ENCODE measurements at regions not wholly inside any gene's neighbourhood (a gene's known extent, or its start where the extent isn't known, plus 50 kb on each side); places are given as distances from the start of the nearest gene placed in this dataset.
A peak's percentile ranks its signal among the peaks of the same experiment; 100 is the strongest.

GRCh38 chr18:46312221-46312620, 208.0 kb downstream of the HAUS1 start:
- no peak overlapping the region for H2AFZ ChIP-seq (replicated peaks)
- H3K9ac ChIP-seq = no peak overlapping the region
- no peak overlapping the region for H3K4me2 ChIP-seq
- Mint-ChIP-seq H3K4me1 (peaks cover 12% of the 10 kb centered on the region), H3K27ac (no peak overlapping the region), H3K36me3 (peaks cover 2% of the 10 kb centered on the region), H3K4me3 (no peak overlapping the region), H3K9me3 (no peaks in the 10 kb centered on the region), H3K27me3 (ENCODE audit: insufficient read depth, low read depth) (no peaks in the 10 kb centered on the region)
- DNase-seq (ENCODE audit: low spot score) = no peak
- no peaks in the 10 kb centered on the region for H3K79me2 ChIP-seq (ENCODE audit: low read depth)
- H3K27me3 ChIP-seq = no peaks in the 10 kb centered on the region
- no peaks in the 10 kb centered on the region for H3K9me3 ChIP-seq (ENCODE audit: low read depth)
- H3K27ac ChIP-seq = no peak overlapping the region
- H3F3A ChIP-seq (ENCODE audit: low read depth) = no peaks in the 10 kb centered on the region
- no peaks in the 10 kb centered on the region for H3K36me3 ChIP-seq
- H3K4me1 ChIP-seq = peaks cover 3% of the 10 kb centered on the region
- H4K20me1 ChIP-seq (ENCODE audit: low read depth) = no peaks in the 10 kb centered on the region
- H3K4me3 ChIP-seq = no peak overlapping the region
- no peak for TF ChIP-seq CTCF (IDR thresholded peaks at IDR 0.05)

DNA sequence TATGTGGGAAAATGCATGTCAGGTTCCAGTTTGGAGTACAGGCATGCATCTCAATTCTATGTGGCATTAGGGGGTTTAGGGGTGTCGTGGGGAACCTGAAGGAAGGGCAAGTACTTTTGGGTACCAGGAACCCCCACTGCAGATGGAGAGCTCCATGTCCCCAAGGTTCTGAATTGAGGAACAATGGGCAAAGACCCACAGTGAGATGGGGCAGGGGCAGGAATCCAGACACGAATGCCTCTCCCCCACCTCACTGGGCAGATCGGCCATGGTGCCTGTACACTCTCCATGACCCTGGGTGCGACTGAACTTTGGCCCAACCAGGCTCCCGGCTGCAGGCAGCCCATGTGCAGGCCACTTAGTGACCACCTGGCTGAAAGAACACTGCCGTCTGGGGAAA, 209.3 kb downstream of the HAUS1 start:
- no peak overlapping the region for H2AFZ ChIP-seq (replicated peaks)
- no peaks in the 10 kb centered on the region for H3K36me3 ChIP-seq
- H3F3A ChIP-seq (ENCODE audit: low read depth) = no peaks in the 10 kb centered on the region
- no peak overlapping the region for H3K4me3 ChIP-seq
- H4K20me1 ChIP-seq (ENCODE audit: low read depth) = no peaks in the 10 kb centered on the region
- TF ChIP-seq EZH2phosphoT487 (IDR thresholded peaks at IDR 0.05) (no peak), CTCF (IDR thresholded peaks at IDR 0.05) (no peak)
- H3K9me3 ChIP-seq (ENCODE audit: low read depth) = no peaks in the 10 kb centered on the region
- peak overlapping the region; percentile 34 for H3K27ac Mint-ChIP-seq
- no peak overlapping the region for H3K4me2 ChIP-seq
- H3K4me1 ChIP-seq = peaks cover 3% of the 10 kb centered on the region
- no peaks in the 10 kb centered on the region for H3K9me3 Mint-ChIP-seq
- H3K27ac ChIP-seq = no peak overlapping the region
- DNase-seq (ENCODE audit: low spot score) = no peak
- no peaks in the 10 kb centered on the region for H3K27me3 ChIP-seq
- H3K4me1 Mint-ChIP-seq = peaks cover 12% of the 10 kb centered on the region
- H3K79me2 ChIP-seq (ENCODE audit: low read depth) = no peaks in the 10 kb centered on the region
- H3K4me3 Mint-ChIP-seq = no peak overlapping the region
- no peaks in the 10 kb centered on the region for H3K27me3 Mint-ChIP-seq (ENCODE audit: insufficient read depth, low read depth)
- no peak overlapping the region for H3K9ac ChIP-seq
- peaks cover 2% of the 10 kb centered on the region for H3K36me3 Mint-ChIP-seq

DNA sequence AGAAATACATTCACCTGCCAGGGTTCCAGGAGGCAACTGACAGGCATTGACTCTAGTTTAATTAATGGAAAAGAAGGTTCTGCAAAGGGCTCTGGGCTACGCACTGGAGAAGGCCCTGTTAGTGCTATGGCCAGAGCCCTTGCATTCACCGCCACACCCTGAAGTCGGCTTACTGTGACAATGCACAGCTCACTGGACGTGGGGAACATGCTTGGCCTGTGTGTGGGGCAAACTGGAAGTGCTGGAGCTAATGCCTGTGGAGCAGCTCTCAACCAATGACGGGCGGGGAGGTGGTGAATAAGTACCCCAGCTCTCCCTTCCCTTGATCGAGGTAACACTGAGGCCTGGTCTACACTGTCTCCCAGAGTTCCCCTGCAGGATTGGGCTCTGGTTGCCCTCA, 209.8 kb downstream of the HAUS1 start:
- Mint-ChIP-seq H3K4me1 (peaks cover 12% of the 10 kb centered on the region), H3K4me3 (no peak overlapping the region), H3K36me3 (peaks cover 2% of the 10 kb centered on the region), H3K27me3 (ENCODE audit: insufficient read depth, low read depth) (no peaks in the 10 kb centered on the region), H3K9me3 (no peaks in the 10 kb centered on the region), H3K27ac (no peak overlapping the region)
- Histone ChIP-seq H3K36me3 (no peaks in the 10 kb centered on the region), H3K79me2 (ENCODE audit: low read depth) (no peaks in the 10 kb centered on the region), H3F3A (ENCODE audit: low read depth) (no peaks in the 10 kb centered on the region), H2AFZ (replicated peaks) (no peak overlapping the region), H3K4me3 (no peak overlapping the region), H3K9ac (no peak overlapping the region), H4K20me1 (ENCODE audit: low read depth) (no peaks in the 10 kb centered on the region), H3K4me1 (peaks cover 3% of the 10 kb centered on the region), H3K9me3 (ENCODE audit: low read depth) (no peaks in the 10 kb centered on the region), H3K27me3 (no peaks in the 10 kb centered on the region), H3K27ac (no peak overlapping the region), H3K4me2 (no peak overlapping the region)
- DNase-seq (ENCODE audit: low spot score) = no peak
- no peak for TF ChIP-seq CTCF (IDR thresholded peaks at IDR 0.05)
- TF ChIP-seq EZH2 (IDR thresholded peaks at IDR 0.05) = no peak
- no peak for TF ChIP-seq EZH2phosphoT487 (IDR thresholded peaks at IDR 0.05)

DNA sequence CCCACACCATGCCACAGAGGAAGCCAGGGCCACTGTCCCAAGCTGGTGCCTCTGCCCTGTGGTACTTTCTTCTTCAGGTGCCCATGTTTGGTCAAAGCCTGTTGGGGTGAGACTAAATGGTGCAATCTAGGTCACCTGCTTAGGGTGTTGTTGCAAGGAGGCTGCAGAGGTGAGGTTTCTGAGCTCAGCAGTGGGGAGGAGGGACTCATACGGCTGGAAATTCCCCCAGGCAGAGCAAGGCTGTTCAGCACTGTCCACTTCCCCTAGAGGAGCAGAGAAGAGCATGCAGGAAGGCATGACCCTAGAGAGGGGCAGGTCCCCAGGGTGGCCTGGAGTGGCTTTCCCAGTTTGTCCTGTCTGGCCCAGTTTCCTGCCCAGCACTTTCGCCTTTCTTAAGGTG, 211.0 kb downstream of the HAUS1 start:
- H2AFZ ChIP-seq (replicated peaks) = no peak overlapping the region
- H3K4me3 Mint-ChIP-seq = no peak overlapping the region
- peaks cover 2% of the 10 kb centered on the region for H3K36me3 Mint-ChIP-seq

More for the DNA sequence above, 211.0 kb downstream of the HAUS1 start:
- H4K20me1 ChIP-seq (ENCODE audit: low read depth) = no peaks in the 10 kb centered on the region
- no peaks in the 10 kb centered on the region for H3K9me3 ChIP-seq (ENCODE audit: low read depth)
- H3F3A ChIP-seq (ENCODE audit: low read depth) = no peaks in the 10 kb centered on the region
- Mint-ChIP-seq H3K9me3 (no peaks in the 10 kb centered on the region), H3K27ac (no peak overlapping the region), H3K4me1 (peaks cover 12% of the 10 kb centered on the region), H3K27me3 (ENCODE audit: insufficient read depth, low read depth) (peaks cover 6% of the 10 kb centered on the region)
- no peak for DNase-seq (ENCODE audit: low spot score)
- no peaks in the 10 kb centered on the region for H3K27me3 ChIP-seq
- no peaks in the 10 kb centered on the region for H3K79me2 ChIP-seq (ENCODE audit: low read depth)
- no peak for TF ChIP-seq CTCF (IDR thresholded peaks at IDR 0.05)
- no peak for TF ChIP-seq EZH2phosphoT487 (IDR thresholded peaks at IDR 0.05)
- TF ChIP-seq EZH2 (IDR thresholded peaks at IDR 0.05) = no peak
- H3K4me1 ChIP-seq = peaks cover 3% of the 10 kb centered on the region
- H3K4me3 ChIP-seq = no peak overlapping the region
- H3K36me3 ChIP-seq = no peaks in the 10 kb centered on the region
- no peak overlapping the region for H3K27ac ChIP-seq
- H3K9ac ChIP-seq = no peak overlapping the region
- H3K4me2 ChIP-seq = no peak overlapping the region
